CD4-positive, CD25-positive, alpha-beta regulatory T cell (primary cell): ENCODE measurements at regions not wholly inside any gene's neighbourhood (a gene's known extent, or its start where the extent isn't known, plus 50 kb on each side); places are given as distances from the start of the nearest gene placed in this dataset.

Experiments
- ATAC-seq, 2 donors: fragments of 150-1000 bp; cut with Tn5 transposase; one replicate each; pipeline ENCODE4 v1.10.0; 2021; ENCODE audit warnings: low read depth in 2 of 2, moderate number of reproducible peaks in 2 of 2, moderate library complexity in 1 of 2
- DNase-seq, 3 donors: peaks; one replicate each; pipeline versions ENCODE4 v3.0.0 to v3.0.0-alpha.2; 2012 to 2022; ENCODE audit warnings: mixed read lengths in 1 of 3
- H3K27ac ChIP-seq: one replicate; pipeline ENCODE4 v1.7.0; 2013; ENCODE audit warnings: mild to moderate bottlenecking, low read length; ENCODE audit not compliant: insufficient read depth, poor library complexity, severe bottlenecking
- H3K27me3 ChIP-seq: one replicate; pipeline ENCODE4 v1.7.0; 2013; ENCODE audit warnings: low read length; ENCODE audit not compliant: control insufficient read depth, insufficient read depth
- H3K36me3 ChIP-seq: one replicate; pipeline ENCODE4 v1.7.0; 2013; ENCODE audit warnings: mild to moderate bottlenecking, low read length, moderate library complexity; ENCODE audit not compliant: control insufficient read depth, insufficient read depth
- H3K4me1 ChIP-seq: 2 replicates; pipeline ENCODE4 v1.7.0; 2013; ENCODE audit warnings: mild to moderate bottlenecking, low read length; ENCODE audit not compliant: insufficient read depth, control insufficient read depth, poor library complexity, severe bottlenecking
- H3K4me3 ChIP-seq: one replicate; pipeline ENCODE4 v1.7.0; 2013; ENCODE audit warnings: low read depth, mild to moderate bottlenecking, low read length, moderate library complexity
- H3K9me3 ChIP-seq, 2 experiments: 1 replicate in 1 of 2; 2 replicates in 1 of 2; pipeline ENCODE4 v1.7.0; 2013; ENCODE audit warnings: low read length in 2 of 2, mild to moderate bottlenecking in 1 of 2, moderate library complexity in 1 of 2; ENCODE audit not compliant: control insufficient read depth in 2 of 2
- H3K27ac Mint-ChIP-seq, 3 donors: one replicate each; pipeline ENCODE4 v1.8.0; 2020 to 2022; ENCODE audit warnings: mild to moderate bottlenecking in 3 of 3, mixed read lengths in 3 of 3, moderate library complexity in 2 of 3
- H3K27me3 Mint-ChIP-seq: one replicate; pipeline ENCODE4 v1.8.0; 2022; ENCODE audit warnings: mild to moderate bottlenecking, mixed read lengths
- H3K36me3 Mint-ChIP-seq: one replicate; pipeline ENCODE4 v1.8.0; 2020; ENCODE audit warnings: mixed read lengths
- H3K4me1 Mint-ChIP-seq, 4 donors: one replicate each; pipeline ENCODE4 v1.8.0; 2020 to 2022; ENCODE audit warnings: mixed read lengths in 4 of 4, mild to moderate bottlenecking in 1 of 4
- H3K4me3 Mint-ChIP-seq, 4 donors: one replicate each; pipeline ENCODE4 v1.8.0; 2020 to 2022; ENCODE audit warnings: mild to moderate bottlenecking in 4 of 4, mixed read lengths in 4 of 4, moderate library complexity in 3 of 4
- H3K9me3 Mint-ChIP-seq, 7 donors: one replicate each; pipeline ENCODE4 v1.8.0; 2020 to 2022; ENCODE audit warnings: mixed read lengths in 7 of 7, mild to moderate bottlenecking in 3 of 7, moderate library complexity in 2 of 7

GRCh38 chr3:124373524-124373923, 356.7 kb upstream of the UMPS start:
- Mint-ChIP-seq H3K27me3 (peaks cover 8% of the 10 kb centered on the region), H3K36me3 (no peaks in the 10 kb centered on the region), H3K4me1 (no peaks in the 10 kb centered on the region), H3K27ac (no peak overlapping the region), H3K9me3 (peaks cover 0 to 4% (median 2%) of the 10 kb centered on the region in 7 donors), H3K4me3 (no peak overlapping the region)
- Histone ChIP-seq H3K4me1 (no peaks in the 10 kb centered on the region), H3K27me3 (no peaks in the 10 kb centered on the region), H3K4me3 (no peak overlapping the region), H3K36me3 (no peaks in the 10 kb centered on the region), H3K27ac (no peak overlapping the region), H3K9me3 (no peaks in the 10 kb centered on the region)
- no peak for DNase-seq
- no peak for ATAC-seq

- H3K9me3 Mint-ChIP-seq = peaks cover 0 to 4% (median 1%) of the 10 kb centered on the region in 7 donors
- no peaks in the 10 kb centered on the region for H3K4me1 Mint-ChIP-seq
- no peak overlapping the region for H3K4me3 Mint-ChIP-seq
- DNase-seq (no peak), ATAC-seq (no peak)
- Histone ChIP-seq H3K36me3 (no peaks in the 10 kb centered on the region), H3K4me1 (no peaks in the 10 kb centered on the region), H3K27ac (no peak overlapping the region), H3K4me3 (no peak overlapping the region), H3K27me3 (no peaks in the 10 kb centered on the region), H3K9me3 (no peaks in the 10 kb centered on the region)
- no peak overlapping the region for H3K27ac Mint-ChIP-seq
- H3K27me3 Mint-ChIP-seq = peaks cover 8% of the 10 kb centered on the region
- H3K36me3 Mint-ChIP-seq = no peaks in the 10 kb centered on the region
Measured at GRCh38 chr3:124374583-124374982, 355.7 kb upstream of the UMPS start.

- Histone ChIP-seq H3K27me3 (peaks cover 2% of the 10 kb centered on the region), H3K4me1 (no peaks in the 10 kb centered on the region), H3K36me3 (no peaks in the 10 kb centered on the region), H3K9me3 (no peaks in the 10 kb centered on the region), H3K27ac (no peak overlapping the region), H3K4me3 (no peak overlapping the region)
- no peak for ATAC-seq
- no peak overlapping the region for H3K4me3 Mint-ChIP-seq
- no peak overlapping the region for H3K27ac Mint-ChIP-seq
- peaks cover 0 to 2% (median 0%) of the 10 kb centered on the region in 7 donors for H3K9me3 Mint-ChIP-seq
- no peak for DNase-seq
- peaks cover 19% of the 10 kb centered on the region for H3K27me3 Mint-ChIP-seq
- no peaks in the 10 kb centered on the region for H3K4me1 Mint-ChIP-seq
- H3K36me3 Mint-ChIP-seq = no peaks in the 10 kb centered on the region
Measured at GRCh38 chr3:124381575-124382333, 348.5 kb upstream of the UMPS start.

GRCh38 chr3:124383051-124383450, 347.2 kb upstream of the UMPS start:
- Mint-ChIP-seq H3K27me3 (peaks cover 12% of the 10 kb centered on the region), H3K4me1 (no peaks in the 10 kb centered on the region), H3K4me3 (no peak overlapping the region), H3K9me3 (peaks cover 0 to 2% (median 0%) of the 10 kb centered on the region in 7 donors), H3K27ac (no peak overlapping the region), H3K36me3 (no peaks in the 10 kb centered on the region)
- no peak for ATAC-seq
- no peaks in the 10 kb centered on the region for H3K36me3 ChIP-seq
- no peaks in the 10 kb centered on the region for H3K4me1 ChIP-seq
- peaks cover 7% of the 10 kb centered on the region for H3K27me3 ChIP-seq
- H3K9me3 ChIP-seq = no peaks in the 10 kb centered on the region
- no peak for DNase-seq
- no peak overlapping the region for H3K27ac ChIP-seq
- no peak overlapping the region for H3K4me3 ChIP-seq

GRCh38 chr3:124383846-124384466, 346.3 kb upstream of the UMPS start:
- Mint-ChIP-seq H3K9me3 (peaks cover 0 to 3% (median 0%) of the 10 kb centered on the region in 7 donors), H3K36me3 (no peaks in the 10 kb centered on the region), H3K4me3 (no peak overlapping the region), H3K4me1 (no peaks in the 10 kb centered on the region), H3K27me3 (peaks cover 15% of the 10 kb centered on the region), H3K27ac (no peak overlapping the region)
- Histone ChIP-seq H3K27me3 (peaks cover 7% of the 10 kb centered on the region), H3K36me3 (no peaks in the 10 kb centered on the region), H3K4me3 (no peak overlapping the region), H3K4me1 (no peaks in the 10 kb centered on the region), H3K27ac (no peak overlapping the region), H3K9me3 (no peaks in the 10 kb centered on the region)
- DNase-seq (no peak), ATAC-seq (no peak)

- H3K36me3 Mint-ChIP-seq = no peaks in the 10 kb centered on the region
- peaks cover 15% of the 10 kb centered on the region for H3K27me3 Mint-ChIP-seq
- Histone ChIP-seq H3K27ac (no peak overlapping the region), H3K4me1 (no peaks in the 10 kb centered on the region), H3K36me3 (no peaks in the 10 kb centered on the region), H3K4me3 (no peak overlapping the region), H3K27me3 (peaks cover 7% of the 10 kb centered on the region), H3K9me3 (no peaks in the 10 kb centered on the region)
- H3K4me1 Mint-ChIP-seq = no peaks in the 10 kb centered on the region
- ATAC-seq (no peak), DNase-seq (no peak)
- no peak overlapping the region for H3K27ac Mint-ChIP-seq
- no peak overlapping the region for H3K4me3 Mint-ChIP-seq
- peaks cover 0 to 3% (median 0%) of the 10 kb centered on the region in 7 donors for H3K9me3 Mint-ChIP-seq
Measured at GRCh38 chr3:124384527-124384926, 345.7 kb upstream of the UMPS start.

- Histone ChIP-seq H3K27ac (no peak overlapping the region), H3K9me3 (no peaks in the 10 kb centered on the region), H3K36me3 (no peaks in the 10 kb centered on the region), H3K27me3 (peaks cover 7% of the 10 kb centered on the region), H3K4me3 (no peak overlapping the region), H3K4me1 (no peaks in the 10 kb centered on the region)
- H3K4me1 Mint-ChIP-seq = no peaks in the 10 kb centered on the region
- peaks cover 22% of the 10 kb centered on the region for H3K27me3 Mint-ChIP-seq
- H3K36me3 Mint-ChIP-seq = no peaks in the 10 kb centered on the region
- no peak overlapping the region for H3K27ac Mint-ChIP-seq
- H3K4me3 Mint-ChIP-seq = no peak overlapping the region
- peaks cover 0 to 1% (median 0%) of the 10 kb centered on the region in 7 donors for H3K9me3 Mint-ChIP-seq
- DNase-seq = no peak
- ATAC-seq = no peak
Measured at GRCh38 chr3:124385996-124386395, 344.3 kb upstream of the UMPS start.
